HG03108 (cell line): ENCODE measurements at regions not wholly inside any gene's neighbourhood (a gene's known extent, or its start where the extent isn't known, plus 50 kb on each side); places are given as distances from the start of the nearest gene placed in this dataset.
"Not testable (repeated sequence)": the region's sequence is repeated elsewhere in the genome, so short reads cannot be mapped to it uniquely, and the experiment has no call there.

Source experiments
- ATAC-seq: cut with Tn5 transposase; IDR thresholded peaks from one replicate; pipeline ENCODE4 v1.9.1; 2021; ENCODE audit warnings: moderate library complexity; ENCODE audit not compliant: unreplicated experiment

- no peak for ATAC-seq
Measured at GRCh38 chr4:3637326-3638016, 105.2 kb upstream of the LRPAP1 start.

GRCh38 chr4:3636646-3637320, 104.6 kb upstream of the LRPAP1 start:
- no peak for ATAC-seq

- not testable (repeated sequence) for ATAC-seq
Measured at GRCh38 chr4:3636020-3636419, 103.8 kb upstream of the LRPAP1 start.

- no peak for ATAC-seq
Measured at GRCh38 chr4:3634894-3635820, 102.9 kb upstream of the LRPAP1 start.

- ATAC-seq: no peak
Measured at GRCh38 chr4:3634281-3634857, 102.1 kb upstream of the LRPAP1 start.

GRCh38 chr4:3633277-3633676, 101.1 kb upstream of the LRPAP1 start:
- ATAC-seq: not testable (repeated sequence)

- not testable (repeated sequence) for ATAC-seq
Measured at GRCh38 chr4:3632794-3633193, 100.6 kb upstream of the LRPAP1 start.

GRCh38 chr4:3631544-3632266, 99.5 kb upstream of the LRPAP1 start:
- not testable (repeated sequence) for ATAC-seq

- no peak for ATAC-seq
Measured at GRCh38 chr4:3630598-3631543, 98.6 kb upstream of the LRPAP1 start.

GRCh38 chr4:3630136-3630597, 97.9 kb upstream of the LRPAP1 start:
- ATAC-seq: no peak

GRCh38 chr4:3629665-3630064, 97.4 kb upstream of the LRPAP1 start:
- no peak for ATAC-seq

- ATAC-seq: not testable (repeated sequence)
Measured at GRCh38 chr4:3629176-3629575, 97.0 kb upstream of the LRPAP1 start.

GRCh38 chr4:3628868-3629175, 96.6 kb upstream of the LRPAP1 start:
- no peak for ATAC-seq

GRCh38 chr4:3627967-3628867, 96.0 kb upstream of the LRPAP1 start:
- not testable (repeated sequence) for ATAC-seq

GRCh38 chr4:3627456-3627855, 95.2 kb upstream of the LRPAP1 start:
- not testable (repeated sequence) for ATAC-seq

- not testable (repeated sequence) for ATAC-seq
Measured at GRCh38 chr4:3626131-3626884, 94.1 kb upstream of the LRPAP1 start.

- ATAC-seq: not testable (repeated sequence)
Measured at GRCh38 chr4:3625286-3625875, 93.2 kb upstream of the LRPAP1 start.
